ENCODE measurements at regions not wholly inside any gene's neighbourhood (a gene's known extent, or its start where the extent isn't known, plus 50 kb on each side); places are given as distances from the start of the nearest gene placed in this dataset.

DNA sequence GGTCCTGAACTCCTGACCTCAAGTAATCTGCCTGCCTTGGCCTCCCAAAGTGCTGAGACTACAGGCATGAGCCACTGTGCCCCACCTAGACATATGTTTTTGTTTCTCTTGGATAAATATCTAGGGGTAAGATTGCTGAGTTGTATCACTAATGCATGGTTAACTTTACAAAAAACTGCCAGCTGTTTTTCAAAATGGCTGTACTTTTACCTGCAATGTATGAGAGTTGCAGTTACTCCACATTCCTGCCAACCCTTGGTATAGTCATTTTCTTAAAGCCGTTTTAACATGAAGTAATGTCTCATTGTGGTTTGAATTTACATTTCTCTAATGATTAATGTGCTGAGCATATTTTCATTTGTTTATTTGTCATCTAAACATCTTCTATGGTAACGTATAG is 289.7 kb downstream of the UTRN start:
- TF ChIP-seq BHLHE40 (IDR thresholded peaks at IDR 0.05; ENCODE audit: borderline replicate concordance) (no peak), L3MBTL2 (conservative IDR thresholded peaks at IDR 0.05) (no peak), ARNT (IDR thresholded peaks at IDR 0.05) (no peak), ZNF384 (IDR thresholded peaks at IDR 0.05) (no peak), HDGF (IDR thresholded peaks at IDR 0.05; ENCODE audit: borderline replicate concordance) (no peak), FOXM1 (IDR thresholded peaks at IDR 0.05; ENCODE audit: borderline replicate concordance) (no peak), CTBP1 (IDR thresholded peaks at IDR 0.05; ENCODE audit: borderline replicate concordance) (no peak)
- TF ChIP-seq, protein P1, sequence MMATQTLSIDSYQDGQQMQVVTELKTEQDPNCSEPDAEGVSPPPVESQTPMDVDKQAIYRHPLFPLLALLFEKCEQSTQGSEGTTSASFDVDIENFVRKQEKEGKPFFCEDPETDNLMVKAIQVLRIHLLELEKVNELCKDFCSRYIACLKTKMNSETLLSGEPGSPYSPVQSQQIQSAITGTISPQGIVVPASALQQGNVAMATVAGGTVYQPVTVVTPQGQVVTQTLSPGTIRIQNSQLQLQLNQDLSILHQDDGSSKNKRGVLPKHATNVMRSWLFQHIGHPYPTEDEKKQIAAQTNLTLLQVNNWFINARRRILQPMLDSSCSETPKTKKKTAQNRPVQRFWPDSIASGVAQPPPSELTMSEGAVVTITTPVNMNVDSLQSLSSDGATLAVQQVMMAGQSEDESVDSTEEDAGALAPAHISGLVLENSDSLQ (IDR thresholded peaks at IDR 0.05) = no peak
- ChIA-PET POLR2A (no interaction called here), CTCF (no interaction called here)
- DNase-seq (ENCODE audit: extremely low spot score) = no peak

DNA sequence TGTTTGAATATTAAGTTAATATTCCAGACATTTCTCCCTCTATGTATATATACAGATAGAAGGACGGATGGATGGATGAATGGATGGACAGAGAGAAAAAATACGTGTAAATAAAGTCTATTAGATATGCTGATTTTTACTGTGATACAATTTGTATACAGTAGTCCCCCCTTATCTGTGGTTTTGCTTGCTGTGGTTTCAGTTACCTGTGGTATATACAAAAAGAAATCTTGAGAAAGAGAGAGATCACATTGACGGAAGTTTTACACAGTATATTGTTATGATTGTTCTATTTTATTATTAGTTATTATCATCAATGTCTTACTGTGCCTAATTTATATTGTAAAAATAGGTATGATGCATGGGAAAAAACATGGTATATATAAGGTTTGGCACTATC is 290.2 kb downstream of the UTRN start:
- DNase-seq (ENCODE audit: extremely low spot score) = no peak
- ChIA-PET POLR2A (no interaction called here), CTCF (no interaction called here)
- no peak for TF ChIP-seq ELF4 (IDR thresholded peaks at IDR 0.05)
- TF ChIP-seq BHLHE40 (IDR thresholded peaks at IDR 0.05; ENCODE audit: borderline replicate concordance) = no peak
- no peak for TF ChIP-seq CTBP1 (IDR thresholded peaks at IDR 0.05; ENCODE audit: borderline replicate concordance)
- TF ChIP-seq LEF1 (IDR thresholded peaks at IDR 0.05; ENCODE audit: borderline replicate concordance) = no peak
- no peak for TF ChIP-seq ZNF384 (IDR thresholded peaks at IDR 0.05)

DNA sequence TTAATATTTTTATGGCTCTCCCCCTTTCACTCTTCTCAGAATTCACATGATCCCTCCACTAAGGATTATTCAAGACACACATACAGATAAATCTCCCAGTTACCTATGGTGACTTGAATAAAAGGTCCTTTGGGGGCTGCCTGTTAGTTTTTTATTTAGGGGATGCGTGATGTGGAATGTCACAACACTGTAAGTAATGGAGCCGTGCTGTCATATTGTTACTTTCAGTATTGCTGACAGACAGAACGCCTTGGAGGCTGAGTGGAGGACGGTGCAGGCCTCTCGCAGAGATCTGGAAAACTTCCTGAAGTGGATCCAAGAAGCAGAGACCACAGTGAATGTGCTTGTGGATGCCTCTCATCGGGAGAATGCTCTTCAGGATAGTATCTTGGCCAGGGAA is 291.7 kb downstream of the UTRN start:
- DNase-seq (ENCODE audit: extremely low spot score) = no peak
- CTCF ChIA-PET = no interaction called here
- TF ChIP-seq CTBP1 (IDR thresholded peaks at IDR 0.05; ENCODE audit: borderline replicate concordance) = no peak
- TF ChIP-seq NFRKB (IDR thresholded peaks at IDR 0.05) = no peak
- no peak for TF ChIP-seq BHLHE40 (IDR thresholded peaks at IDR 0.05; ENCODE audit: borderline replicate concordance)
- no peak for TF ChIP-seq HDGF (IDR thresholded peaks at IDR 0.05; ENCODE audit: borderline replicate concordance)
- no peak for TF ChIP-seq ELF4 (IDR thresholded peaks at IDR 0.05)
- TF ChIP-seq FOXK2 (IDR thresholded peaks at IDR 0.05) = no peak
- TF ChIP-seq TARDBP (IDR thresholded peaks at IDR 0.05) = no peak
- TF ChIP-seq ZNF384 (IDR thresholded peaks at IDR 0.05) = no peak
- TF ChIP-seq ARNT (IDR thresholded peaks at IDR 0.05) = no peak
- no peak for TF ChIP-seq L3MBTL2 (conservative IDR thresholded peaks at IDR 0.05)
- TF ChIP-seq LEF1 (IDR thresholded peaks at IDR 0.05; ENCODE audit: borderline replicate concordance) = no peak
- no peak for TF ChIP-seq FOXA1 (IDR thresholded peaks at IDR 0.05)
- TF ChIP-seq, protein P1 (IDR thresholded peaks at IDR 0.05) = no peak
- TF ChIP-seq FOXM1 (IDR thresholded peaks at IDR 0.05; ENCODE audit: borderline replicate concordance) = no peak
- no peak for TF ChIP-seq SUZ12 (IDR thresholded peaks at IDR 0.05)
- no peak for TF ChIP-seq SP1 (IDR thresholded peaks at IDR 0.05)
- POLR2A ChIA-PET = no interaction called here

DNA sequence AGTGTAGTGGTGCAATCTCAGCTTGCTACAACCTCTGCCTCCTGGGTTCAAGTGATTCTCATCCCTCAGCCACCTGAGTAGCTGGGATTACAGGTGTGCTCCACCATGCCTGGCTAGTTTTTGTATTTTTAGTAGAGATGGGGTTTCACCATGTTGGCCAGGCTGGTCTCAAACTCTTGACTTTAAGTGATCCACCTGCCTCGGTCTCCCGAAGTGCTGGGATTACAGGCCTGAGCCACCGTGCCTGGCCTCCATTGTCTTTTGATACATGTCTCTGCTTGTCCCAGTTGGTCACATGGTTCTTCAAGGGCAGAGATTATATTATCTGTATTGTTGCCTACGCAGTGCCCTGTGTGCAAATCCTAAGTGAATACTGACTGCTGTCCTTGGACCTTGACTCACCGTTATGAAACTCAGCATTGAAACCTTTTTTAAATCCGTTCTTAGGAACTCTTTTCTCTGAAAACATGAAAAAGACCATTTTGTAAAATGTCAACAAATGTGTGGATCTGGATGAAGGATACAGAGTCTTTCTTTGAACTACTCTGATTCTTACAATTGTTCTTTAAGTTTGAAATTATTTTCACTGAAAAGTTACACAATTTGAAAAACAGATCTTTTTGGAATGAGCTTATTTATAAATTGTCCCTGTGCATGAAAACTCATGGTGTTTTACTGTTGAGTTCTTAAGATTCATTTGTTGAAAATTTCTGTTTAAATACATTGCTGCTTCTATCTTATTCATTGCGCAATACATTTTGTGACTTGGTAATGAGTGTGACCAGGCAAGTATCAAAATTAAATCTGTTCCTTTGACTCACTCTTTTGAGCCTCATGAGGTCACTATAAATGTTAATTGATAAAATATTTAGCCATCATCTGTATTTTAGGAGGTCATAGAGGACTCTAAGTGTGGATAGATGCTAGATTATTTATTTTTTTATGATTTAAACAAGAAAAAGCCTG is 293.5 kb downstream of the UTRN start:
- no peak for DNase-seq (ENCODE audit: extremely low spot score)
- CTCF ChIA-PET = no interaction called here
- TF ChIP-seq HDGF (IDR thresholded peaks at IDR 0.05; ENCODE audit: borderline replicate concordance) = no peak
- POLR2A ChIA-PET = no interaction called here

DNA sequence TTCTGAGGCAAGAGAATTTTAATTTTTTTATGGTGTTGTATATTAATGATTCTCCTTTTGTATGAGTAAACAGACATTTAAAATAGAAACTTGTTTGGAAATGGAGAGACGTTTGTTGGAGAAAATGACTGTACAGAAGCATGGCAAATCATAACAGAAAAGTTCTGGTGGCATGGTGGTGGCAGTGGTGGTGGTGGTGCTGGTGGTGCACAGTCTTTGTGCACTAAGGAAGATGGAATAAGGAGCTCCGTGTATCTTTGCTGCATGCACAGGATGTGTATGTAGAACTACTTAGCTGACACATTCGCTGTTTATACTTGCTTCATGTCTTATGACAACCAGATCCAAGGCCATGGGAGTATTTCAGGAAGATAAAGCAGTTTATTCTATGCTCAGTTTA is 294.9 kb downstream of the UTRN start:
- TF ChIP-seq SUZ12 (IDR thresholded peaks at IDR 0.05) (no peak), NFRKB (IDR thresholded peaks at IDR 0.05) (no peak), ARNT (IDR thresholded peaks at IDR 0.05) (no peak), SP1 (IDR thresholded peaks at IDR 0.05) (no peak)
- CTCF ChIA-PET = no interaction called here
- DNase-seq (ENCODE audit: extremely low spot score) = no peak
- POLR2A ChIA-PET = no interaction called here

DNA sequence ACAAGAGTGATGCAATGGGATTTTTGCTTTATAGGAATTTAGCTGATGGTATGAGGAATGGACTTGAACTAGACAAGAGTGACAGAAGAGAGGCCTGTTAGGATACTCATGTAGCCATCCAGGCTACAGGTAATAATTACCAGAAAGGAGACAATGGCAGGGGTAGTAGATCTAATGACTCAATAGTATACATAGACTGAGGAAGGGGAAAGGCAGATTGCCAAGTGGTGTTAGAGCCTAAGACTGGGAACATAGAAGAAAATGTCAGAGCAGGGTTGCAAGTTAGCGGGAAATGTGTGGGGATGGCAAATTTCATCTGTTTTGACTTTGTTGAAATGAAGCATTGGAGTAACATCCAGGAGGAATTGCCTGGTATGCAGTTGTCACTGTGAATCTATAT is 295.6 kb downstream of the UTRN start:
- ChIA-PET POLR2A (no interaction called here), CTCF (interaction anchor here (0.6 kb wide), 1 partner anchor 440 kb away, joined by 3 read pairs; no protein-coding TSS in a partner anchor)
- TF ChIP-seq CTBP1 (IDR thresholded peaks at IDR 0.05; ENCODE audit: borderline replicate concordance) (no peak), BHLHE40 (IDR thresholded peaks at IDR 0.05; ENCODE audit: borderline replicate concordance) (no peak), L3MBTL2 (conservative IDR thresholded peaks at IDR 0.05) (no peak), HDGF (IDR thresholded peaks at IDR 0.05; ENCODE audit: borderline replicate concordance) (no peak), ARNT (IDR thresholded peaks at IDR 0.05) (no peak), LEF1 (IDR thresholded peaks at IDR 0.05; ENCODE audit: borderline replicate concordance) (no peak), FOXK2 (IDR thresholded peaks at IDR 0.05) (no peak), SP1 (IDR thresholded peaks at IDR 0.05) (no peak), ELF4 (IDR thresholded peaks at IDR 0.05) (no peak), SUZ12 (IDR thresholded peaks at IDR 0.05) (no peak), ZNF384 (IDR thresholded peaks at IDR 0.05) (no peak), NFRKB (IDR thresholded peaks at IDR 0.05) (no peak), FOXA1 (IDR thresholded peaks at IDR 0.05) (no peak), FOXM1 (IDR thresholded peaks at IDR 0.05; ENCODE audit: borderline replicate concordance) (no peak), TARDBP (IDR thresholded peaks at IDR 0.05) (no peak)
- TF ChIP-seq, protein P1 (IDR thresholded peaks at IDR 0.05) = no peak
- DNase-seq (ENCODE audit: extremely low spot score) = no peak
